ENCODE measurements at regions not wholly inside any gene's neighbourhood (a gene's known extent, or its start where the extent isn't known, plus 50 kb on each side); places are given as distances from the start of the nearest gene placed in this dataset.
A peak's percentile ranks its signal among the peaks of the same experiment; 100 is the strongest.

GRCh38 chr14:100416081-100416680, 93.0 kb downstream of the SLC25A47 start:
- DNase-seq (ENCODE audit: low read depth) = no peak
- H3K4me3 ChIP-seq (ENCODE audit: low read length) = no peak overlapping the region
- TF ChIP-seq CTCF (IDR thresholded peaks at IDR 0.05; ENCODE audit: insufficient read depth, low read depth, low read length, missing control alignments) = no peak

GRCh38 chr14:100416921-100417860, 94.1 kb downstream of the SLC25A47 start:
- peak; percentile 94 for TF ChIP-seq CTCF (IDR thresholded peaks at IDR 0.05; ENCODE audit: insufficient read depth, low read depth, low read length, missing control alignments)
- no peak overlapping the region for H3K4me3 ChIP-seq (ENCODE audit: low read length)
- DNase-seq (ENCODE audit: low read depth) = peak; percentile 91

GRCh38 chr14:100419856-100420255, 96.7 kb downstream of the SLC25A47 start:
- no peak for TF ChIP-seq CTCF (IDR thresholded peaks at IDR 0.05; ENCODE audit: insufficient read depth, low read depth, low read length, missing control alignments)
- no peak overlapping the region for H3K4me3 ChIP-seq (ENCODE audit: low read length)
- DNase-seq (ENCODE audit: low read depth) = no peak

GRCh38 chr14:100421756-100422470, 98.8 kb downstream of the SLC25A47 start:
- DNase-seq (ENCODE audit: low read depth) = no peak
- no peak overlapping the region for H3K4me3 ChIP-seq (ENCODE audit: low read length)
- TF ChIP-seq CTCF (IDR thresholded peaks at IDR 0.05; ENCODE audit: insufficient read depth, low read depth, low read length, missing control alignments) = no peak

- H3K4me3 ChIP-seq (ENCODE audit: low read length) = no peak overlapping the region
- TF ChIP-seq CTCF (IDR thresholded peaks at IDR 0.05; ENCODE audit: insufficient read depth, low read depth, low read length, missing control alignments) = no peak
- no peak for DNase-seq (ENCODE audit: low read depth)
Measured at GRCh38 chr14:100422556-100423316, 99.6 kb downstream of the SLC25A47 start.

GRCh38 chr14:100423317-100424010, 100.3 kb downstream of the SLC25A47 start:
- no peak for DNase-seq (ENCODE audit: low read depth)
- no peak overlapping the region for H3K4me3 ChIP-seq (ENCODE audit: low read length)
- TF ChIP-seq CTCF (IDR thresholded peaks at IDR 0.05; ENCODE audit: insufficient read depth, low read depth, low read length, missing control alignments) = no peak

Measured in epithelial cell of esophagus (primary cell).